Prostate gland (tissue), 2 donors: ENCODE measurements at regions not wholly inside any gene's neighbourhood (a gene's known extent, or its start where the extent isn't known, plus 50 kb on each side); places are given as distances from the start of the nearest gene placed in this dataset.

ENCODE experiments used
- DNase-seq: peaks from one replicate; pipeline ENCODE4 v3.0.0-alpha.2; 2019; ENCODE audit warnings: low spot score
- H3K27ac ChIP-seq, 2 donors: fragments of 200-600 bp; sonication (generic); 2 replicates each; pipeline ENCODE4 v1.5.1; 2017 to 2019
- H3K27me3 ChIP-seq: fragments of 200-600 bp; sonication (generic); replicated peaks from 2 replicates; pipeline ENCODE4 v1.5.1; 2019; ENCODE audit not compliant: insufficient read depth
- H3K36me3 ChIP-seq, 2 donors: fragments of 200-600 bp; sonication (generic); 1 replicate in 1 of 2; 2 replicates in 1 of 2; pipeline versions ENCODE4 v1.5.1 to v1.8.1; 2017 to 2019
- H3K4me1 ChIP-seq: fragments of 200-600 bp; sonication (generic); replicated peaks from 2 replicates; pipeline ENCODE4 v1.5.1; 2019
- H3K4me3 ChIP-seq, 2 donors: fragments of 200-600 bp; sonication (generic); 2 replicates each; pipeline ENCODE4 v1.5.1; 2017 to 2019
- H3K9me3 ChIP-seq: fragments of 200-600 bp; sonication (generic); 2 replicates; pipeline ENCODE4 v1.5.1; 2017
- POLR2A ChIP-seq: fragments of 450-650 bp; IDR thresholded peaks from one replicate; pipeline ENCODE4 v1.6.1; 2016; ENCODE audit warnings: antibody characterized with exemption, mild to moderate bottlenecking
- POLR2AphosphoS5 ChIP-seq: sonication (generic); formaldehyde crosslinking; IDR thresholded peaks from one replicate; pipeline ENCODE4 v1.6.1; 2017; ENCODE audit warnings: antibody characterized with exemption
- WGBS: methylation state at CpG from one replicate; pipeline ENCODE4 v1.1.5; 2018; 5-methylcytosine and 5-hydroxymethylcytosine counted together
- intact Hi-C: fragments of 100-400 bp; cut with DNase I; formaldehyde crosslinking; loops from one replicate; pipeline ENCODE4 v1.14.2; 2022
- TF ChIP-seq, protein P1 (sequence below), 4 experiments: fragments of 200-600 bp in 2 of 4; fragments of 450-650 bp in 2 of 4; sonication (generic) in 2 of 4; IDR thresholded peaks; 1 replicate in 3 of 4; 2 replicates in 1 of 4; pipeline ENCODE4 v1.5.1; 2016 to 2019; ENCODE audit warnings: antibody characterized with exemption in 4 of 4, mild to moderate bottlenecking in 2 of 4, moderate library complexity in 2 of 4

DNA sequence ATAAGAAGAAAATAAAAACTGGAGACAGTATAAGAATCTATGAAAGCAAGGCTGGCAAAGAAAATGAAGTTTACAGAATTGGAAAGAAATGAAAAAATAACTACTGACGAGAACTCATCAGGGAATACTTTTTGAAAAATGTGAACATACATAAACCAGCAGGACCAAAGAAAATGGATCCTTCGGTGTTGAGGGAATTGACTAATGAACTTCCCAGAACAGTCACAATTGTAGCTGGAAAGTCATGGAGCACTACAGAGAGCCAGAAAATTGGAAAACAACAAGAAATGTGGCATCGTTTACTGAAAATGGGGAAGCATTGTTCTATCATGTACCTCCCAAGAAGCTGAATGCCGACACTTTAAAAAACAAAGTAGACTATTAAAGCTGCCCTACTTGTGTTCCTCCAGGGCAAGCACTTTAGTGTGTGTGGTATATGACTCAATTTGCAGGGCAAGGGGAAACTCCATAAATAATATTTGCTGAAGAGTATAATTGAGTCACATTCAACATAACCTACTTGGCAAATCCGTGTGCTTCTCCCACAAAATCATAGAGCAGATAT, 1221.6 kb upstream of the NRXN1 start:
- Histone ChIP-seq H3K9me3 (no peaks in the 10 kb centered on the region), H3K27ac (no peak overlapping the region), H3K27me3 (no peaks in the 10 kb centered on the region), H3K4me1 (no peaks in the 10 kb centered on the region), H3K4me3 (no peak overlapping the region), H3K36me3 (no peaks in the 10 kb centered on the region)
- DNase-seq: no peak
- no peak for TF ChIP-seq POLR2A
- 80% methylated on average over 5 of the region's 5 CpGs for WGBS
- intact Hi-C loops: no loop called here

DNA sequence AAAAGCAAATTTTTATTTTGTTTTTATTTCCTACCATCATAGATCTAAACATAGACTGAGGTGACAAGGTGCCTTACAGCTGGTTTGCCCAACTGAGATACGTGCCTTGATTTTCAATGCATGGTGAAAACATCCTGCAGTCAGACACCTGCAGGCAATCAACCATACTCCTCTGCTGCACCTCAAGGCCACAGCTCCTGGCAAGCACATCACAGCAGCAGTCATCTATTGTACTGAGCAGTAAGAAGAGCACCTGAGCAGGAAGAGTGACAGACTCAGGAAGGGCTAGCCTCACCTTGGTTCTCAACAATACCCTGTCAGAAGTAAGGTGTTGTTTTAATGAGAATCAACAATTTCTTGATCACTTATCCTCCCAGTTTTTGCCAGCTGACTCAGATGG, 1206.8 kb upstream of the NRXN1 start:
- DNase-seq: no peak
- Histone ChIP-seq H3K27me3 (no peaks in the 10 kb centered on the region), H3K4me3 (no peak overlapping the region), H3K27ac (no peak overlapping the region), H3K4me1 (no peaks in the 10 kb centered on the region), H3K36me3 (no peaks in the 10 kb centered on the region), H3K9me3 (no peaks in the 10 kb centered on the region)
- WGBS: 93% methylated on average over 1 of the region's 1 CpG
- intact Hi-C loops: no loop called here
- no peak for TF ChIP-seq POLR2AphosphoS5
- TF ChIP-seq, protein P1, sequence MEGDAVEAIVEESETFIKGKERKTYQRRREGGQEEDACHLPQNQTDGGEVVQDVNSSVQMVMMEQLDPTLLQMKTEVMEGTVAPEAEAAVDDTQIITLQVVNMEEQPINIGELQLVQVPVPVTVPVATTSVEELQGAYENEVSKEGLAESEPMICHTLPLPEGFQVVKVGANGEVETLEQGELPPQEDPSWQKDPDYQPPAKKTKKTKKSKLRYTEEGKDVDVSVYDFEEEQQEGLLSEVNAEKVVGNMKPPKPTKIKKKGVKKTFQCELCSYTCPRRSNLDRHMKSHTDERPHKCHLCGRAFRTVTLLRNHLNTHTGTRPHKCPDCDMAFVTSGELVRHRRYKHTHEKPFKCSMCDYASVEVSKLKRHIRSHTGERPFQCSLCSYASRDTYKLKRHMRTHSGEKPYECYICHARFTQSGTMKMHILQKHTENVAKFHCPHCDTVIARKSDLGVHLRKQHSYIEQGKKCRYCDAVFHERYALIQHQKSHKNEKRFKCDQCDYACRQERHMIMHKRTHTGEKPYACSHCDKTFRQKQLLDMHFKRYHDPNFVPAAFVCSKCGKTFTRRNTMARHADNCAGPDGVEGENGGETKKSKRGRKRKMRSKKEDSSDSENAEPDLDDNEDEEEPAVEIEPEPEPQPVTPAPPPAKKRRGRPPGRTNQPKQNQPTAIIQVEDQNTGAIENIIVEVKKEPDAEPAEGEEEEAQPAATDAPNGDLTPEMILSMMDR (IDR thresholded peaks at IDR 0.05): no peak
- no peak for TF ChIP-seq POLR2A

DNA sequence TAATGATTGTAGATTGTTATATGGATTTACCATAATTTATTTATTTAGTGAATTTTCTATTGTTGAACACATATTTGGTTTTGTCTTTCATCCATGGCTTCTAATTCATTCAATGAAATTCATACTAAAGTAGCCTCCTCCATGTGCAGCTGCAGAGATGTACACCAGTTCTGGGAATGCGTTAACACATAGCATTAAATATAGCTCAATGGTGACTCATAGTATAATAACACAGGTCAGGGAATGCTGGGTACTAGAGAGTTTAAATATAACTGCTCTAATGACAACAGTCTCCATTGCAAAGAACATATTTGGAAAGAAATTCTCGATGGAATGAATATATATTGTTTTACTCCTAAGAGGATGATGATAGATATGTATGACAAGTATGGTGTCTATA, 1190.2 kb upstream of the NRXN1 start:
- H3K4me3 ChIP-seq: no peak overlapping the region
- H3K27me3 ChIP-seq: no peaks in the 10 kb centered on the region
- H3K4me1 ChIP-seq: no peaks in the 10 kb centered on the region
- WGBS: 86% methylated on average over 2 of the region's 2 CpGs
- DNase-seq: no peak
- TF ChIP-seq POLR2A: no peak
- TF ChIP-seq POLR2AphosphoS5: no peak
- TF ChIP-seq, protein P1 (IDR thresholded peaks at IDR 0.05): no peak
- intact Hi-C loops: no loop called here
- no peak overlapping the region for H3K27ac ChIP-seq
- H3K36me3 ChIP-seq: no peaks in the 10 kb centered on the region
- no peaks in the 10 kb centered on the region for H3K9me3 ChIP-seq

DNA sequence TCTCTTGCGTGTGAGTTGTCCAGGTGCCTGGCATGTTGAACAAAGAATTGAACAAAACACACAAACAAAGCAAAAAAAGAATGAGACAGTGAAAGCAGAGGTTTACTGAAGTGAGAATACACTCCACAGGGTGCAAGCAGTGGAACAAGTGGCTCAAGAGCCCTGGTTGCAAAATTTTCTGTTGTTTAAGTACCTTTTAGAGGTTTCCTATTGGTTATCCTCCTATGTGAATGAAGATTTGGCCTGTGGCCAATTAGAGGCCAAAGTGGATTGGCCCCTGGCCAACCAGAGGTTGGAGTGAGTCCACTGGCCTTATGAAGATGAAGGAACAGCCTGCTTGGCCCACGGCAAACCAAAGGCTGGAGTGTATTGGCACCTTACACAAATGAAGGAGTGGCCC, 1188.5 kb upstream of the NRXN1 start:
- H3K27ac ChIP-seq: no peak overlapping the region
- H3K36me3 ChIP-seq: no peaks in the 10 kb centered on the region
- no peak for DNase-seq
- H3K27me3 ChIP-seq: no peaks in the 10 kb centered on the region
- no peaks in the 10 kb centered on the region for H3K9me3 ChIP-seq
- 57% methylated on average over 2 of the region's 2 CpGs for WGBS
- H3K4me1 ChIP-seq: no peaks in the 10 kb centered on the region
- H3K4me3 ChIP-seq: no peak overlapping the region
- TF ChIP-seq, protein P1 (IDR thresholded peaks at IDR 0.05): no peak
- TF ChIP-seq POLR2A (no peak), POLR2AphosphoS5 (no peak)
- intact Hi-C loops: no loop called here

DNA sequence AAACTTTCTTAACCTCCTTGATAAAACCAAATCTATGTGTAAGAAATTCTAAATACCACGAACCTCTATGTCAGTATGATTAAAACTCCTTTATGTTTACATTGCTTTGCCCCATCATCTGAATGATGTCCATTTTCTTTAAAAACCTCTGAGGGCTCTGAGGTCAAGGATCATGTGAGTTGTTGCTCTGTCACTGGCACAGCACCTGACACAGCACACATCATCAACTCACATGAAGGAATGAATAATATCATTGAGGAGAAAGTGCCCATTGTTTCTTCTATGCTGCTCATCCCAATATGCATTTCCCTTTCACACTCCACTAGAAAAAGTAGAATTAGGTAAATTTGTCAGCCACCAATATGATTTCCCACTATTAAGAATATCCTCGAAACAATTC, 1178.7 kb upstream of the NRXN1 start:
- Histone ChIP-seq H3K36me3 (no peaks in the 10 kb centered on the region), H3K4me1 (no peaks in the 10 kb centered on the region), H3K4me3 (no peak overlapping the region), H3K9me3 (no peaks in the 10 kb centered on the region), H3K27ac (no peak overlapping the region), H3K27me3 (no peaks in the 10 kb centered on the region)
- TF ChIP-seq, protein P1 (IDR thresholded peaks at IDR 0.05): no peak
- no peak for TF ChIP-seq POLR2A
- no peak for TF ChIP-seq POLR2AphosphoS5
- intact Hi-C loops: no loop called here
- 95% methylated on average over 2 of the region's 2 CpGs for WGBS
- DNase-seq: no peak
